GM23338 (cell line): ENCODE measurements at regions not wholly inside any gene's neighbourhood (a gene's known extent, or its start where the extent isn't known, plus 50 kb on each side); places are given as distances from the start of the nearest gene placed in this dataset.

Experiments
- ATAC-seq: fragments of 200-7000 bp; cut with Tn5 transposase; 3 replicates; pipeline ENCODE4 v1.9.1; 2020
- DNase-seq: peaks from one replicate; pipeline ENCODE4 v3.0.0-alpha.2; 2015; ENCODE audit warnings: low spot score
- H2AFZ ChIP-seq: fragments of 200-600 bp; sonication (generic); 2 replicates; pipeline ENCODE4 v1.8.0; 2016; ENCODE audit warnings: antibody characterized with exemption, mild to moderate bottlenecking, moderate library complexity
- H3F3A ChIP-seq: fragments of 200-600 bp; sonication (generic); replicated peaks from 2 replicates; pipeline ENCODE4 v1.8.0; 2017; ENCODE audit warnings: antibody characterized with exemption, mixed run types, low read depth
- H3K27ac ChIP-seq: fragments of 200-600 bp; sonication (generic); 2 replicates; pipeline ENCODE4 v1.6.1; 2016; ENCODE audit warnings: low read depth
- H3K27me3 ChIP-seq: fragments of 200-600 bp; sonication (generic); 2 replicates; pipeline ENCODE4 v1.8.0; 2016; ENCODE audit warnings: mild to moderate bottlenecking, mixed run types, moderate library complexity; ENCODE audit not compliant: insufficient read depth
- H3K36me3 ChIP-seq: fragments of 200-600 bp; sonication (generic); 2 replicates; pipeline ENCODE4 v1.8.0; 2016; ENCODE audit warnings: mild to moderate bottlenecking; ENCODE audit not compliant: insufficient read depth
- H3K4me1 ChIP-seq: fragments of 200-600 bp; sonication (generic); 2 replicates; pipeline ENCODE4 v1.8.0; 2016; ENCODE audit warnings: mild to moderate bottlenecking, moderate library complexity; ENCODE audit not compliant: insufficient read depth
- H3K4me2 ChIP-seq: fragments of 200-600 bp; sonication (generic); 2 replicates; pipeline ENCODE4 v1.7.1; 2017; ENCODE audit warnings: mixed run types
- H3K4me3 ChIP-seq: fragments of 200-600 bp; sonication (generic); 2 replicates; pipeline ENCODE4 v1.6.1; 2016; ENCODE audit warnings: mixed run types
- H3K79me2 ChIP-seq: fragments of 200-600 bp; sonication (generic); replicated peaks from 2 replicates; pipeline ENCODE4 v1.8.0; 2017; ENCODE audit warnings: mild to moderate bottlenecking; ENCODE audit not compliant: insufficient read depth
- H3K9me2 ChIP-seq: fragments of 200-600 bp; sonication (generic); 2 replicates; pipeline ENCODE4 v1.8.0; 2017; ENCODE audit not compliant: insufficient read depth
- H4K20me1 ChIP-seq: fragments of 200-600 bp; sonication (generic); replicated peaks from 2 replicates; pipeline ENCODE4 v1.8.0; 2017; ENCODE audit warnings: mild to moderate bottlenecking; ENCODE audit not compliant: insufficient read depth
- H3K27ac Mint-ChIP-seq: 2 replicates; pipeline ENCODE4 v1.8.0; 2020; ENCODE audit warnings: inconsistent platforms, mild to moderate bottlenecking, moderate library complexity, mixed read lengths
- H3K27me3 Mint-ChIP-seq: 3 replicates; pipeline ENCODE4 v1.8.0; 2022; ENCODE audit warnings: low read depth, mild to moderate bottlenecking, moderate library complexity, mixed read lengths, inconsistent platforms; ENCODE audit not compliant: insufficient read depth, poor library complexity
- H3K36me3 Mint-ChIP-seq: 3 replicates; pipeline ENCODE4 v1.8.0; 2021; ENCODE audit warnings: low read depth, mild to moderate bottlenecking, inconsistent platforms, moderate library complexity, mixed read lengths
- H3K4me1 Mint-ChIP-seq: 3 replicates; pipeline ENCODE4 v1.8.0; 2020; ENCODE audit warnings: mild to moderate bottlenecking, inconsistent platforms, mixed read lengths
- H3K4me3 Mint-ChIP-seq: 3 replicates; pipeline ENCODE4 v1.8.0; 2021; ENCODE audit warnings: moderate library complexity, mild to moderate bottlenecking, inconsistent platforms, mixed read lengths
- H3K9me3 Mint-ChIP-seq: 3 replicates; pipeline ENCODE4 v1.8.0; 2020; ENCODE audit warnings: moderate library complexity, mild to moderate bottlenecking, inconsistent platforms, mixed read lengths
- CREB1 ChIP-seq: fragments of 250-450 bp; sonication (Bioruptor Pico); IDR thresholded peaks from 2 replicates; pipeline ENCODE4 v1.5.0; 2020; ENCODE audit warnings: low read depth, mild to moderate bottlenecking, moderate library complexity
- CTCF ChIP-seq, 2 experiments: fragments of 200-600 bp in 1 of 2; sonication (generic) in 1 of 2; conservative IDR thresholded peaks; 2 replicates each; pipeline versions ENCODE4 v1.5.1 to v1.6.1; 2016 to 2017; ENCODE audit warnings: antibody characterized with exemption in 2 of 2, low read depth in 2 of 2, mild to moderate bottlenecking in 2 of 2, moderate library complexity in 1 of 2
- ETS1 ChIP-seq: IDR thresholded peaks from 2 replicates; pipeline ENCODE4 v1.6.1; 2016; ENCODE audit warnings: antibody characterized with exemption
- EZH2 ChIP-seq: fragments of 200-600 bp; sonication (generic); IDR thresholded peaks from one replicate; pipeline ENCODE4 v1.8.0; 2017; ENCODE audit warnings: antibody characterized with exemption, mild to moderate bottlenecking, low read depth; ENCODE audit not compliant: unreplicated experiment
- JUNB ChIP-seq: IDR thresholded peaks from one replicate; pipeline ENCODE4 v1.6.1; 2016; ENCODE audit warnings: antibody characterized with exemption; ENCODE audit not compliant: unreplicated experiment
- NANOG ChIP-seq: IDR thresholded peaks from 2 replicates; pipeline ENCODE4 v1.6.1; 2016; ENCODE audit warnings: antibody characterized with exemption, borderline replicate concordance
- REST ChIP-seq: IDR thresholded peaks from one replicate; pipeline ENCODE4 v1.6.1; 2018; ENCODE audit warnings: antibody characterized with exemption; ENCODE audit not compliant: unreplicated experiment
- ZNF462 ChIP-seq: fragments of 250-450 bp; sonication (Bioruptor Pico); IDR thresholded peaks from 2 replicates; pipeline ENCODE4 v1.5.0; 2020; ENCODE audit warnings: mild to moderate bottlenecking, moderate library complexity

- Mint-ChIP-seq H3K36me3 (no peaks in the 10 kb centered on the region), H3K27ac (no peak overlapping the region; the same call in 1 of the 2 replicates), H3K27me3 (peaks cover 13% of the 10 kb centered on the region), H3K9me3 (no peaks in the 10 kb centered on the region), H3K4me1 (peaks cover 11% of the 10 kb centered on the region), H3K4me3 (no peak overlapping the region)
- Histone ChIP-seq H4K20me1 (no peaks in the 10 kb centered on the region), H3K4me1 (no peaks in the 10 kb centered on the region), H3K36me3 (no peaks in the 10 kb centered on the region), H2AFZ (no peak overlapping the region), H3K79me2 (no peaks in the 10 kb centered on the region), H3K4me2 (no peak overlapping the region), H3K4me3 (no peak overlapping the region), H3K9me2 (0 out of 2 replicates have a peak, but pooled peaks cover 4% of the 10 kb centered on the region), H3K27ac (no peak overlapping the region), H3F3A (no peaks in the 10 kb centered on the region), H3K27me3 (no peaks in the 10 kb centered on the region)
- ATAC-seq = no peak
- TF ChIP-seq NANOG = no peak
- TF ChIP-seq ZNF462 (CRISPR knock-in tag) = no peak
- no peak for TF ChIP-seq EZH2
- no peak for TF ChIP-seq CTCF (conservative IDR thresholded peaks at IDR 0.05; ENCODE audit: low read depth in 2 of 2)
- no peak for TF ChIP-seq REST
- TF ChIP-seq CREB1 (CRISPR knock-in tag) = no peak
- no peak for TF ChIP-seq JUNB
- TF ChIP-seq ETS1 = no peak
- no peak for DNase-seq
These were observed 478.8 kb downstream of the NPIPA7 start for GRCh38 chr16:16857603-16858283.
